Activated T-cell treated with anti-CD3 and anti-CD28 coated beads, Interleukin-2, amount 50 U/mL, for 1 hour (primary cell): ENCODE measurements at regions not wholly inside any gene's neighbourhood (a gene's known extent, or its start where the extent isn't known, plus 50 kb on each side); places are given as distances from the start of the nearest gene placed in this dataset.
"Not testable (repeated sequence)": the region's sequence is repeated elsewhere in the genome, so short reads cannot be mapped to it uniquely, and the experiment has no call there.

Source experiments
- DNase-seq: peaks from one replicate; pipeline ENCODE4 v3.0.0-alpha.2; 2020

DNA sequence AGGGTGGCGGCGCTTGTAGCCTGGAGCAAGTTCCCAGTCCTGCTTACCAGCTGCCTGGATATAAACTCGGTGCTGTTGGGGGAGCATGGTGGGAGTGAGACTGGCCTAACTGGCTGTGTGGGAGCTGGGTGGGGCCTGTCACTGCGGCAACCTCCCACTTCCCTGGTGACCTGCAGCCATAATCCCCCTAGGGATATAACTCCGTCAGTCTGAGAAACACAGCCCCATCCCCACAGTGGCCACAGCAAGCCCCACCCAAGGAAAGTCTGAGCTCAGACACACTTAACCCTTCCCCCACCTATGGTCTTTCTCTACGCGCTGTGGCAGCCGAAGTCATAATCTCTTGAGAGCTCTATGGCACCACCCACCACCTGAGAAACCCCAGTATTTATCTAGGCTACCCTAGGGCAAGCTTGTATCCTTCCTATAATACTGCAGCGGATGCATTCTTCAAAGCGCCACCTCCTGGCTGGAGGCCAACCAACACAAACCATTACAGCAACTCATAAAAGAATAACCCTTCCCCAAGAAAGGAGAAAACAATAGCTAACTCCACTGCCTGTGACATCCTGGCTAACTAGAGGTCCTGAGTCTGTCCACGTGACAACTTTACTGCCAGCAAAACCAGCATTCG, 57.4 kb downstream of the ZNF648 start:
- no peak for DNase-seq

DNA sequence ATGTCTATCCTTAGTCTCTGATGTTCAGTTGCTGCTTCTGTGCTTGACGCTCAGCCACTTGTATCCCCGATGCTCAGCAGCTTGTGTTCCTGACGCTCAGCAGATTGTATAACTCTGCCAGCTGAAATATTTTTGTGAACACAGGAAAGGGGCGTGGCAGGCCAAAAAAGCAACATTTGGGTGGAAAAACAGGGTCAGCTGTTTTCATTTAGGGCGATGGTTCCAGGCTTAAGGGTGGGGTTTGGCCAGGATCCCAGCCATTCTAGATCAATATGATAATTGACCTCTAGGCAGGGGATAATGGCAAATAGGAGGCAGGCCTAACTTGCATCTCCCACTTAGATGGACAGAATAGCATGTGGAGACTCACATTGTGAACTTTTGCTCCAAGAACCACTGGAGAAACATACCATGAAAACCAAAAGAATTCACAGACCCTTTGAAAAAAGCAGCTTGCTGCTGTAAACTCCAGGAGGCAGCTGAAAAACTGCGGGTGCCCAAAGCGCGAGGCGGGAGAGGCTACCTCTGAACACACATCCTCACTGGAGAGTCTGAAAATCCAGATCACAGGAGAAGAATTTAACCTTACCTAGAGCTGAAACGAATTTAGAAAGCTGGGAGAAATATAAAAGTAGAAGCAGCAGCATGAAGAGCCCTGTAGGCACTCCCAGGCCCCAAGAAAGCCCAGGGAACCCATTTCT, 58.3 kb downstream of the ZNF648 start:
- no peak for DNase-seq

- no peak for DNase-seq
These were observed 58.9 kb downstream of the ZNF648 start for GRCh38 chr1:182002570-182002969.

GRCh38 chr1:181998858-181999257, 62.7 kb downstream of the ZNF648 start:
- no peak for DNase-seq

- no peak for DNase-seq
These were observed 69.4 kb downstream of the ZNF648 start for GRCh38 chr1:181992072-181992471.

GRCh38 chr1:181990728-181991127, 70.8 kb downstream of the ZNF648 start:
- no peak for DNase-seq

DNA sequence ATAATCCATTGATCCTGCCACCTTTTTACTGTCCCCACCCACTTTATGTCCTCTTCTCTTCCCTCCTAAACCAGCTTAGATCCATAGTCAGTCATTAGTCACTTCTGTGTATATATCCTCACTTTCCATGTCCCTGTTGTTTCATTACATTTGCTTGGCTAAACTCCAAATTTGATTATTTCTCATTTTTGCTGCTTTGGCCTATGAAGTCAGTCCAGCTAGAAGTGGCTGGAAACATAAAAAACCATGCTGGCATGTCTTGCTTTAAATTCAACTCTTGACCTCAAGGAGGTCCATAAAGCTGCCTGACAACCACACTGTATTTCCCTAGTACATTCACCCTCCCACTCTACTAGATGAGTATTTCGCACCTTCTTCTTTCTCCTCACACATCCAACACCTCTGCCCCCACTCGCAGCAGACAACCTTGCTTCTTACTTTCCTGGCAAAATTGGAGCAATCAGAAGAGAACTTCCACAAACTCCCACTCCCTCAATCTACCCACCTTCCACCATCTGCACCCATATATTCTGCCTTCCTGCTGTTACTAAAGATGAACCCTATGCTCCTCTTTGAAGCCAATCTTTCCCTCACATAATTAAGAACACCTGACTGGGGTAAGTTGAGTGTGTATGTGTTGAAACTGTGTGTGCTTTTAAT, 72.1 kb downstream of the ZNF648 start:
- no peak for DNase-seq

DNA sequence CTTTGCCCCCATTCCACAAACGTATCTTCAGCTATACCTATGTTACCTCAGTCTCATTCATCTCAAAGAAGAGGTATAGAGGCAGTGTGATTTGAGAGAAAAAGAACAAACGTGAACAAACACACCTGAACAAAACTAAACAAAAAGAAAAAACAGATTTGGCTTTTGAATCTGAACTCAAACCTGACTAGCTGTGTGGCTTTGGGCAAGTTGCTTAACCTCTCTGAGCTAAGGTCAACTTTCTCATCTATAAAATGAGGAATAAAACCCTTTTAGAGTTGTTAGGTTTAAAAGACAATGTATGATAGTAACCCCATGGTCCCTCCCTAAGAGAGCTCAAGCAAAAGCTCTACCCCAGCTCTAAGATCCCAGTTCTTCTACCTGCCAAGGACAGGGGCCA, 73.5 kb downstream of the ZNF648 start:
- DNase-seq, result no peak

- DNase-seq, result no peak
These were observed 74.1 kb downstream of the ZNF648 start for GRCh38 chr1:181987334-181987895.

- DNase-seq, result no peak
These were observed 74.6 kb downstream of the ZNF648 start for GRCh38 chr1:181986907-181987305.

- no peak for DNase-seq
These were observed 75.3 kb downstream of the ZNF648 start for GRCh38 chr1:181985936-181986906.

DNA sequence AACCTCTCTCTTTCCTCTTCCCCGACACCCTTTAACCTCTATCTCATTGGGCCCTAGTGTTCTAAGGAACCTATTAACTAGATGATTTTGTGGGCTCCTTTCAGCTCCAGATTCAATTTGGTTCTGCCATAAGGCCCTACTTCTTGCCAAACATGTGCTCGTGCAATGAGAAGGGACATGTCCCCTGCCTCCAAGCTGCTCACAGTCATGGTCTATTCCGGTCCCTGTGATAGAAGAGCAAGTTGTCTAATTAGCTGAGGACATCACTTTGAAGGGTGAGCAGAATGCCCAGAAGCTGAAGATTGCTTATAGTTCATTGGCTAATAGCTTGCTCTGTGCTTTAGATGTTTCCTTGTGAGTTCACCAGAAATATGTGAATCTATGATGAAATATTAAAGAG, 76.2 kb downstream of the ZNF648 start:
- DNase-seq, result no peak

- DNase-seq, result no peak
These were observed 77.5 kb downstream of the ZNF648 start for GRCh38 chr1:181984006-181984405.

GRCh38 chr1:181981821-181982220, 79.7 kb downstream of the ZNF648 start:
- DNase-seq, result no peak

- no peak for DNase-seq
These were observed 89.3 kb downstream of the ZNF648 start for GRCh38 chr1:181972256-181972655.

DNA sequence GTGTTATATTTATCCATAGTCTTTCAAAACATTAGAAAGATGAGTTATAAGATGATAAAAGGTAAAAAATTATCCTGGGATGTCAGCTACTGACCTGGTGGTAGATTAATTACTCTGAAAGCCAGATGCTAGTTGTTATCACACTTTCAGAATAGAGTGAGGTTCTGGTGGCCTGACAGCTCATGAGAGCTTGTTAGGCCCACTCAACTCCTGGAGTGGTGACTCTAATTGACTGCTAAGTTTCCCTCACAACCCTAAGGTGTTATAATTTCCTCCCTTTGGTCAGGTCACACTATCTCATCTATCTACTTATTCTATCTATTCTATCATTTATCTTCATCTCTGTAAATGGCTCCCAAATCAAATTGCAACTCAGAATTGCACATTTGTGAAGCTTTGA, 90.1 kb downstream of the ZNF648 start:
- DNase-seq, result no peak

- no peak for DNase-seq
These were observed 91.6 kb downstream of the ZNF648 start for GRCh38 chr1:181969902-181970301.

- DNase-seq, result not testable (repeated sequence)
These were observed 106.8 kb downstream of the ZNF648 start for GRCh38 chr1:181954696-181955095.

DNA sequence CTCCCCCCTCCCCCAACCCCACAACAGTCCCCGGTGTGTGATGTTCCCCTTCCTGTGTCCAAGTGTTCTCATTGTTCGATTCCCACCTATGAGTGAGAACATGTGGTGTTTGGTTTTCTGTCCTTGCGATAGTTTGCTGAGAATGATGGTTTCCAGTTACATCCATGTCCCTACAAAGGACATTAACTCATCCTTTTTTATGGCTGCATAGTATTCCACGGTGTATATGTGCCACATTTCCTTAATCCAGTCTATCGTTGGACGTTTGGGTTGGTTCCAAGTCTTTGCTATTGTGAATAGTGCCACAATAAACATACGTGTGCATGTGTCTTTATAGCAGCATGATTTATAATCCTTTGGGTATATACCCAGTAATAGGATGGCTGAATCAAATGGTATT, 107.3 kb downstream of the ZNF648 start:
- not testable (repeated sequence) for DNase-seq

GRCh38 chr1:181953596-181953995, 107.9 kb downstream of the ZNF648 start:
- DNase-seq, result no peak

- no peak for DNase-seq
These were observed 110.3 kb downstream of the ZNF648 start for GRCh38 chr1:181951213-181951612.

GRCh38 chr1:181949500-181949899, 112.0 kb downstream of the ZNF648 start:
- DNase-seq, result no peak

DNA sequence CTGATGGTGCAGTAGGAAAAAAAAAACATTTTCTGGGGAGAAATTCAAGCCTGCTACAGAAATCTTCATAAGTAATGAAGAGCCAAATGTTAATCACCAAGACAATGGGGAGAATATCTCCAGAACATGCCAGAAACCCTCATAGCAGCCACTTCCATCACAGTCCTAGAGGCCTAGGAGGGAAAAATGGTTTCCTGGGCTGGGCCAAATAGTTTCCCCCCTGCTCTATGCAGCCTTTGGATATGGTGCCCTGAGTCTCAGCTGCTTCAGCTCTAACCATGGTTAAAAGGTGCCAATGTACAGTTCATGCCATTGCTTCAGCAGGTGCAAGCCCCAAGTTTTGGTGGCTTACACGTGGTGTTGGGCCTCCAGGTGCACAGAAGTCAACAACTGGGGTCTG, 113.1 kb downstream of the ZNF648 start:
- no peak for DNase-seq
